Mesendoderm (in vitro differentiated cells): ENCODE measurements at regions not wholly inside any gene's neighbourhood (a gene's known extent, or its start where the extent isn't known, plus 50 kb on each side); places are given as distances from the start of the nearest gene placed in this dataset.

Experiments
- DNase-seq: peaks from one replicate; pipeline ENCODE4 v3.0.0; 2013
- H2AK5ac ChIP-seq: 2 replicates; pipeline ENCODE4 v1.6.1; 2013; ENCODE audit warnings: low read length, inconsistent platforms
- H2BK120ac ChIP-seq: 2 replicates; pipeline ENCODE4 v1.6.1; 2013; ENCODE audit warnings: low read depth, mild to moderate bottlenecking, low read length, moderate library complexity, mixed read lengths
- H2BK15ac ChIP-seq: replicated peaks from 2 replicates; pipeline ENCODE4 v1.6.1; 2013; ENCODE audit warnings: low read depth, mild to moderate bottlenecking, moderate library complexity
- H2BK5ac ChIP-seq: 2 replicates; pipeline ENCODE4 v1.6.1; 2013; ENCODE audit warnings: low read length, inconsistent platforms
- H3K18ac ChIP-seq: 2 replicates; pipeline ENCODE4 v1.6.1; 2013; ENCODE audit warnings: mild to moderate bottlenecking, low read length, mixed read lengths
- H3K23ac ChIP-seq: one replicate; pipeline ENCODE4 v1.6.1; 2013; ENCODE audit warnings: low read length
- H3K27ac ChIP-seq: 2 replicates; pipeline ENCODE4 v1.5.1; 2013; ENCODE audit warnings: low read depth, mild to moderate bottlenecking, inconsistent platforms, low read length, moderate library complexity
- H3K27me3 ChIP-seq: 2 replicates; pipeline ENCODE4 v1.6.1; 2013; ENCODE audit warnings: low read length, control low read depth, mild to moderate bottlenecking, inconsistent platforms; ENCODE audit not compliant: insufficient read depth, poor library complexity
- H3K36me3 ChIP-seq: 2 replicates; pipeline ENCODE4 v1.6.1; 2013; ENCODE audit warnings: low read length, inconsistent platforms; ENCODE audit not compliant: control insufficient read depth, insufficient read depth
- H3K4ac ChIP-seq: one replicate; pipeline ENCODE4 v1.6.1; 2013; ENCODE audit warnings: low read depth, mild to moderate bottlenecking, low read length, moderate library complexity
- H3K4me1 ChIP-seq: 2 replicates; pipeline ENCODE4 v1.6.1; 2013; ENCODE audit warnings: low read depth, low read length, inconsistent platforms; ENCODE audit not compliant: control insufficient read depth
- H3K4me2 ChIP-seq: 2 replicates; pipeline ENCODE4 v1.6.1; 2013; ENCODE audit warnings: low read length
- H3K4me3 ChIP-seq: 2 replicates; pipeline ENCODE4 v1.5.1; 2013; ENCODE audit warnings: mild to moderate bottlenecking, low read length
- H3K56ac ChIP-seq: one replicate; pipeline ENCODE4 v1.6.1; 2013; ENCODE audit warnings: low read length
- H3K79me1 ChIP-seq: 2 replicates; pipeline ENCODE4 v1.6.1; 2013; ENCODE audit warnings: low read length, inconsistent platforms
- H3K79me2 ChIP-seq: 2 replicates; pipeline ENCODE4 v1.6.1; 2013; ENCODE audit warnings: mild to moderate bottlenecking, low read length; ENCODE audit not compliant: control insufficient read depth, insufficient read depth
- H3K9ac ChIP-seq: 2 replicates; pipeline ENCODE4 v1.6.1; 2013; ENCODE audit warnings: low read length, inconsistent platforms
- H4K5ac ChIP-seq: one replicate; pipeline ENCODE4 v1.6.1; 2013; ENCODE audit warnings: low read length
- H4K8ac ChIP-seq: one replicate; pipeline ENCODE4 v1.6.1; 2013; ENCODE audit warnings: low read depth, mild to moderate bottlenecking, control low read depth, low read length, moderate library complexity
- WGBS: extraction: QIAGEN DNeasy Blood & Tissue Kit; methylation state at CpG from one replicate; pipeline ENCODE4 v1.1.7; 2013; ENCODE audit warnings: low lambda C conversion rate, missing lambda C conversion rate; ENCODE audit not compliant: insufficient coverage; ENCODE audit errors: extremely low coverage; 5-methylcytosine and 5-hydroxymethylcytosine counted together

DNA sequence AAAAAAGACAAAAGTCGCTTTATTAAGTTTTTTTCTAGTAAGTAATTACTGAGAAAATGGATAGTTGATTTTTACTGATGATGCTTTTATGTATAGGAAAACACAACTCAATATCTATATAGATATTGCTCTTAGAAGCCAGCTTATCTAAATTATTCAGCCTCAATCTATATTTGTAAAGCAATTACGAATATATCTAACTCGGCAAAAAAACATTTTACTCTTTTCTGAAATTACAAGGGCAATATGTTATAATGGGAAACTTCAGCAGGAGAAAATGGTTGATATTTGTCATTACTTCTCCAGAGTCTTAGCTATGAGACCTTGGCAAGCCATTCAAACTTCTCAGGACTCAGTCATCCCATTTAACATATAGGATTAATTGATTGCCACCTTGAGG lies 228.5 kb downstream of the SLC7A11 start:
- Histone ChIP-seq H3K27ac (no peak overlapping the region), H3K79me2 (no peaks in the 10 kb centered on the region), H3K4me3 (no peak overlapping the region), H2BK15ac (no peak overlapping the region), H4K8ac (no peak overlapping the region), H2BK120ac (no peak overlapping the region), H3K4me2 (no peak overlapping the region), H2BK5ac (no peak overlapping the region), H3K27me3 (no peaks in the 10 kb centered on the region), H3K9ac (no peak overlapping the region), H3K36me3 (no peaks in the 10 kb centered on the region), H3K18ac (no peak overlapping the region), H3K4me1 (no peaks in the 10 kb centered on the region), H2AK5ac (no peak overlapping the region), H3K79me1 (no peaks in the 10 kb centered on the region), H4K5ac (no peak overlapping the region), H3K23ac (no peak overlapping the region), H3K56ac (no peak overlapping the region), H3K4ac (no peak overlapping the region)
- DNase-seq, result no peak
- WGBS, result no CpG with 5 or more reads among the region's 3 CpGs

DNA sequence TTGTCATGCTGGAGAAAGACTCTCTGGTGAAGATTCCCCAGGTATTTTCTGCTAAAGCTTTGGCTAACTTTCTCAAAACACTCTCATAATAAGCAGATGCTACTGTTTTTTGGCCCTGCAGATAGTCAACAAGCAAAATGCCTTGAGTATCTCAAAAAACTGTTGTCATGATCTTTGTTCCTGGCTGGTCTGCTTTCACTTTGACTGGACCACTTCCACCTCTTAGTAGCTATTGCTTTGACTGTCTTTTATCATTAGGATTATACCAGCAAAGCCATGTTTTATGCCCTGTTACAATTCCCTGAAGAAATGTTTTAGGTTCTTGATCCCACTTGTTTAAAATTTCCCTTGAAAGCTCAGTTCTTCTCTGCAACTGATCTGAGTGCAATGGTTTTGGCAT lies 231.5 kb downstream of the SLC7A11 start:
- Histone ChIP-seq H3K23ac (no peak overlapping the region), H3K9ac (no peak overlapping the region), H3K4me1 (no peaks in the 10 kb centered on the region)

DNA sequence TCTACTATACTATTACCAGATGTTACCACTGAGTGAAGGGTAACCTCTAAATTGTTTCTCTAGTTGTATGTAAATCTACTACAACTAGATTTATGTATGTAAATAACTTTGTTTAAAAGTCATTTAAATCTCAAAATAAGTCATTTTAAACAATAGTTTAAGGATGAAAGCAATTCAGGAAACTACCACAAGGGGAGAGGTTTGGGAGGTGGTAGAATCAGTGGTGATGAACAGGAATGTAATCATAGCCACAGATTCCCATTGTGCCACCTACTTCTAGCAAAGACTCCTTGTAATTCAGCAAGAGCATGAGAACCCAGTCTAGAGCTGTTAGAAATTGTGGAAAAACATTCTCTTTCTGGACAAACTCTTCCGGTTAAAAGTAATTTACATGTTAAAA lies 234.6 kb downstream of the SLC7A11 start:
- H3K56ac ChIP-seq, result no peak overlapping the region
- H3K27me3 ChIP-seq, result no peaks in the 10 kb centered on the region
- H4K8ac ChIP-seq, result no peak overlapping the region
- H3K9ac ChIP-seq, result no peak overlapping the region
- peak; percentile 47 for DNase-seq
- H3K36me3 ChIP-seq, result no peaks in the 10 kb centered on the region
- H3K4ac ChIP-seq, result no peak overlapping the region
- no peak overlapping the region for H3K23ac ChIP-seq
- H3K79me1 ChIP-seq, result no peaks in the 10 kb centered on the region
- no peak overlapping the region for H2AK5ac ChIP-seq
- no peaks in the 10 kb centered on the region for H3K4me1 ChIP-seq
- no peak overlapping the region for H2BK15ac ChIP-seq
- no peak overlapping the region for H3K18ac ChIP-seq
- no peaks in the 10 kb centered on the region for H3K79me2 ChIP-seq
- no peak overlapping the region for H3K27ac ChIP-seq
- H2BK5ac ChIP-seq, result no peak overlapping the region
- no peak overlapping the region for H2BK120ac ChIP-seq
- H3K4me3 ChIP-seq, result no peak overlapping the region
- H3K4me2 ChIP-seq, result no peak overlapping the region
- no peak overlapping the region for H4K5ac ChIP-seq
- WGBS, result no CpG with 5 or more reads among the region's 1 CpG

More for the DNA sequence above, 231.5 kb downstream of the SLC7A11 start:
- Histone ChIP-seq H3K27ac (no peak overlapping the region), H2BK15ac (no peak overlapping the region), H2AK5ac (no peak overlapping the region), H4K5ac (no peak overlapping the region), H2BK120ac (no peak overlapping the region), H3K4me2 (no peak overlapping the region), H3K4me3 (no peak overlapping the region), H2BK5ac (no peak overlapping the region), H4K8ac (no peak overlapping the region), H3K18ac (no peak overlapping the region), H3K27me3 (no peaks in the 10 kb centered on the region), H3K56ac (no peak overlapping the region), H3K36me3 (no peaks in the 10 kb centered on the region), H3K79me2 (no peaks in the 10 kb centered on the region), H3K4ac (no peak overlapping the region), H3K79me1 (no peaks in the 10 kb centered on the region)
- no peak for DNase-seq

DNA sequence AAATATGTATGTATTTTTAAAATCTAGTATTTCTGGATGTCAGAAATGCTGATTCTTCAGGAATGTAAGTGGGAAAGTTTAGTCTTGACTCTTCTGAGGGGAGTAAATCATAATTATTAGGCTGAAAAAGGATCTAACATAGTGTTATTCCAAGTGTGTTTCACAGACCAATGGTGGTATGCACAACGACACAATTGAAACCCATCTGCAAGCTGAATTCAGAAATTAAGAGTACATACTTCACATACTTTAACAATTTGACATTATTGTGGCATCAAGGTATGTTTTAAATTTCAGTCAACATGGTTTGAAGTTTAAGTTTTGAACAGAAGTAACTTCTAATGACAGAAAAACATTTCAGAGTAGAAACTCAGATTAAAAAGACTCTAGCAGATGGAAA lies 236.7 kb downstream of the SLC7A11 start:
- no peak overlapping the region for H2BK5ac ChIP-seq
- H2BK120ac ChIP-seq, result no peak overlapping the region
- no peak overlapping the region for H3K27ac ChIP-seq
- H3K36me3 ChIP-seq, result no peaks in the 10 kb centered on the region
- H3K56ac ChIP-seq, result no peak overlapping the region
- H3K4me2 ChIP-seq, result no peak overlapping the region
- H3K79me2 ChIP-seq, result no peaks in the 10 kb centered on the region
- H3K4me3 ChIP-seq, result no peak overlapping the region
- H2AK5ac ChIP-seq, result no peak overlapping the region
- H2BK15ac ChIP-seq, result no peak overlapping the region
- no peak overlapping the region for H3K9ac ChIP-seq
- no CpG with 5 or more reads among the region's 1 CpG for WGBS
- no peak overlapping the region for H3K23ac ChIP-seq
- H3K4me1 ChIP-seq, result no peaks in the 10 kb centered on the region
- no peak overlapping the region for H3K18ac ChIP-seq
- H3K27me3 ChIP-seq, result no peaks in the 10 kb centered on the region
- H4K5ac ChIP-seq, result no peak overlapping the region
- DNase-seq, result no peak
- no peak overlapping the region for H3K4ac ChIP-seq
- no peaks in the 10 kb centered on the region for H3K79me1 ChIP-seq
- H4K8ac ChIP-seq, result no peak overlapping the region

DNA sequence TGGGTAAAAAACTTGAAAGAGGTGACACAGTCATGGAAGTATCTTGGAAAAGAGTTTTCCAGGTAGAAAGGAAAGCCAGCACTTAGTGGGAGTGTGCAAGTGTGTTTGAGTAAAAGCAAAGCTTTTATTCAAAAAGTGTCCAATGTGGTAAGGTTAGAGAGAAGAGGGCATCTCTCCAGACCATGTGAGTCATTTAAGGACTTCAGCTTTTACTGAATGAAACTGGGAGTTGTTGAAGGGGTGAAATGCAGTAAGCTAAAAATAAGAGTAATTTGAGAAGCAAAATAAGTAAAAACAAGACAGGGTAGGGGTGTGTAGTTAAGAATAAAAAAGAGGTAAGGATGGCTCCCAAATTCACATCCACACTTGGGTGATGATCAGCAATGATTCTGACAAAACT lies 238.9 kb downstream of the SLC7A11 start:
- no peak overlapping the region for H2BK5ac ChIP-seq
- no peak overlapping the region for H3K18ac ChIP-seq
- H3K4me3 ChIP-seq, result no peak overlapping the region
- no peak overlapping the region for H3K9ac ChIP-seq
- no peaks in the 10 kb centered on the region for H3K79me1 ChIP-seq
- H3K4me1 ChIP-seq, result no peaks in the 10 kb centered on the region
- no peaks in the 10 kb centered on the region for H3K27me3 ChIP-seq
- H3K4ac ChIP-seq, result no peak overlapping the region
- H3K79me2 ChIP-seq, result no peaks in the 10 kb centered on the region
- H4K8ac ChIP-seq, result no peak overlapping the region
- H3K36me3 ChIP-seq, result no peaks in the 10 kb centered on the region
- H3K4me2 ChIP-seq, result no peak overlapping the region
- no peak overlapping the region for H2BK15ac ChIP-seq
- no peak overlapping the region for H3K56ac ChIP-seq
- no peak overlapping the region for H3K27ac ChIP-seq
- DNase-seq, result no peak
- no peak overlapping the region for H3K23ac ChIP-seq
- H2AK5ac ChIP-seq, result no peak overlapping the region
- no peak overlapping the region for H4K5ac ChIP-seq
- no peak overlapping the region for H2BK120ac ChIP-seq

DNA sequence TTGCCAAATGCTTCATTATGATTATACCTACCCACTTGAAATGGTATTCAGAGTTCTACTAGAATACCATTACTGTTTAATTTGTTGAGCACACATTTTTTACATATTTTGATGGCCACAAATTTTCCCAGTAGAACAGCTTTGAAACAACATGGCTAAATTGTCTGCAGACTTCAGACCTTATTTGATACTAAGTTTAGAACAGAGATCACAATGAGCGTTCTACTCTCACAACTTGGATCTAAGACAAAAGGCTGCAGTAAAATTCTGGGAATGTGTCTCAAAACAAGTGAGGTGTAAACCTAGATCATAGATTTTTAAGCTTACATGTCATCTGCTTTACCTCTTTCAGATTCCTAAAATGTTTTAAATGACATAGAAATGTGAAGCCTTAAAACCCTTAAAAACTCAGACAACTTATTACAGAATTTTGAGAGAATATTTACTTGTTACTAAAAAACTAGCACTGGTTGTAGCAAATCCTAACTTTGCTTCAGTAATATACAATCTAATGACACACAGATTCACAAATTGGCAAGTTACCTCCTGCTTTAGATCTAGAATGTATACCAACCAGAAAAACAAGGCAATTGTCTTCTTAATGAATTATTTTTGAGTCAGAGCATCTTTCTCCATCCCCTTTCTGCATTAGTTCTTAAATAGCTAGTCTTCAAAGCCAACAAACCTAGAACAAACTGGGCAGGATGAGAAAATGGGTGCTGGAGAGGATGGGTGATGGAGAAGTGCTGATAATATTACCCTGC lies 243.3 kb downstream of the SLC7A11 start:
- Histone ChIP-seq H3K4ac (no peak overlapping the region), H3K36me3 (no peaks in the 10 kb centered on the region), H3K79me1 (no peaks in the 10 kb centered on the region), H3K4me2 (no peak overlapping the region), H3K56ac (no peak overlapping the region), H4K8ac (no peak overlapping the region), H2AK5ac (no peak overlapping the region), H3K23ac (no peak overlapping the region), H2BK15ac (no peak overlapping the region), H4K5ac (no peak overlapping the region), H3K79me2 (no peaks in the 10 kb centered on the region), H3K27me3 (no peaks in the 10 kb centered on the region), H3K4me1 (no peaks in the 10 kb centered on the region), H3K9ac (no peak overlapping the region), H2BK120ac (no peak overlapping the region), H3K18ac (no peak overlapping the region), H3K27ac (no peak overlapping the region), H2BK5ac (no peak overlapping the region), H3K4me3 (no peak overlapping the region)
- peak; percentile 7 for DNase-seq
- no CpG with 5 or more reads among the region's 1 CpG for WGBS
